ENCODE measurements at regions not wholly inside any gene's neighbourhood (a gene's known extent, or its start where the extent isn't known, plus 50 kb on each side); places are given as distances from the start of the nearest gene placed in this dataset.

DNA sequence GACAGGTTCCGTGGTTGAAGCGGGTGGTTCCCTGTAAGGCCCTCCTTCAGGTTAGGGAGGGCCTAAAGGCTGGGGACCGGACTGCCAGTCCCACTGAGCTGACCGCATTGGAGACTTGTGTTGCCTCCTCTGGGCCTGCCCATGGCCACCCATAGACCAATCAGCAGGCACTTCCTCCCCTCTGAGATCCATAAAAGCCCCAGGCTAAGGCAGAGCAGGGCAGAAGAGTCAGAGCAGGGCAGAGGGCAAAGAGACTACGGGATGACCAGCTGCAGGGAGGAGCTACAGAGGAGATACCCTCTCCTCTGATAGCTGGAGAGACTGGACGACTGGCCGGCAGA, 537.4 kb downstream of the TENT5A start:
- TF ChIP-seq, protein P1, sequence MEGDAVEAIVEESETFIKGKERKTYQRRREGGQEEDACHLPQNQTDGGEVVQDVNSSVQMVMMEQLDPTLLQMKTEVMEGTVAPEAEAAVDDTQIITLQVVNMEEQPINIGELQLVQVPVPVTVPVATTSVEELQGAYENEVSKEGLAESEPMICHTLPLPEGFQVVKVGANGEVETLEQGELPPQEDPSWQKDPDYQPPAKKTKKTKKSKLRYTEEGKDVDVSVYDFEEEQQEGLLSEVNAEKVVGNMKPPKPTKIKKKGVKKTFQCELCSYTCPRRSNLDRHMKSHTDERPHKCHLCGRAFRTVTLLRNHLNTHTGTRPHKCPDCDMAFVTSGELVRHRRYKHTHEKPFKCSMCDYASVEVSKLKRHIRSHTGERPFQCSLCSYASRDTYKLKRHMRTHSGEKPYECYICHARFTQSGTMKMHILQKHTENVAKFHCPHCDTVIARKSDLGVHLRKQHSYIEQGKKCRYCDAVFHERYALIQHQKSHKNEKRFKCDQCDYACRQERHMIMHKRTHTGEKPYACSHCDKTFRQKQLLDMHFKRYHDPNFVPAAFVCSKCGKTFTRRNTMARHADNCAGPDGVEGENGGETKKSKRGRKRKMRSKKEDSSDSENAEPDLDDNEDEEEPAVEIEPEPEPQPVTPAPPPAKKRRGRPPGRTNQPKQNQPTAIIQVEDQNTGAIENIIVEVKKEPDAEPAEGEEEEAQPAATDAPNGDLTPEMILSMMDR (IDR thresholded peaks at IDR 0.05): no peak
- TF ChIP-seq, protein P2, sequence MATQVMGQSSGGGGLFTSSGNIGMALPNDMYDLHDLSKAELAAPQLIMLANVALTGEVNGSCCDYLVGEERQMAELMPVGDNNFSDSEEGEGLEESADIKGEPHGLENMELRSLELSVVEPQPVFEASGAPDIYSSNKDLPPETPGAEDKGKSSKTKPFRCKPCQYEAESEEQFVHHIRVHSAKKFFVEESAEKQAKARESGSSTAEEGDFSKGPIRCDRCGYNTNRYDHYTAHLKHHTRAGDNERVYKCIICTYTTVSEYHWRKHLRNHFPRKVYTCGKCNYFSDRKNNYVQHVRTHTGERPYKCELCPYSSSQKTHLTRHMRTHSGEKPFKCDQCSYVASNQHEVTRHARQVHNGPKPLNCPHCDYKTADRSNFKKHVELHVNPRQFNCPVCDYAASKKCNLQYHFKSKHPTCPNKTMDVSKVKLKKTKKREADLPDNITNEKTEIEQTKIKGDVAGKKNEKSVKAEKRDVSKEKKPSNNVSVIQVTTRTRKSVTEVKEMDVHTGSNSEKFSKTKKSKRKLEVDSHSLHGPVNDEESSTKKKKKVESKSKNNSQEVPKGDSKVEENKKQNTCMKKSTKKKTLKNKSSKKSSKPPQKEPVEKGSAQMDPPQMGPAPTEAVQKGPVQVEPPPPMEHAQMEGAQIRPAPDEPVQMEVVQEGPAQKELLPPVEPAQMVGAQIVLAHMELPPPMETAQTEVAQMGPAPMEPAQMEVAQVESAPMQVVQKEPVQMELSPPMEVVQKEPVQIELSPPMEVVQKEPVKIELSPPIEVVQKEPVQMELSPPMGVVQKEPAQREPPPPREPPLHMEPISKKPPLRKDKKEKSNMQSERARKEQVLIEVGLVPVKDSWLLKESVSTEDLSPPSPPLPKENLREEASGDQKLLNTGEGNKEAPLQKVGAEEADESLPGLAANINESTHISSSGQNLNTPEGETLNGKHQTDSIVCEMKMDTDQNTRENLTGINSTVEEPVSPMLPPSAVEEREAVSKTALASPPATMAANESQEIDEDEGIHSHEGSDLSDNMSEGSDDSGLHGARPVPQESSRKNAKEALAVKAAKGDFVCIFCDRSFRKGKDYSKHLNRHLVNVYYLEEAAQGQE (IDR thresholded peaks at IDR 0.05; ENCODE audit: insufficient read depth in 1 of 2, low read depth in 2 of 2, low read length in 1 of 2): no peak
- TF ChIP-seq POLR2AphosphoS5 (IDR thresholded peaks at IDR 0.05; ENCODE audit: low read depth, low read length) (no peak), SIN3A (IDR thresholded peaks at IDR 0.05; ENCODE audit: borderline replicate concordance, insufficient read depth, low read depth, low read length) (no peak), TCF7L2 (IDR thresholded peaks at IDR 0.05; ENCODE audit: low read depth, low read length) (no peak)
